ENCODE measurements at regions not wholly inside any gene's neighbourhood (a gene's known extent, or its start where the extent isn't known, plus 50 kb on each side); places are given as distances from the start of the nearest gene placed in this dataset.

DNA sequence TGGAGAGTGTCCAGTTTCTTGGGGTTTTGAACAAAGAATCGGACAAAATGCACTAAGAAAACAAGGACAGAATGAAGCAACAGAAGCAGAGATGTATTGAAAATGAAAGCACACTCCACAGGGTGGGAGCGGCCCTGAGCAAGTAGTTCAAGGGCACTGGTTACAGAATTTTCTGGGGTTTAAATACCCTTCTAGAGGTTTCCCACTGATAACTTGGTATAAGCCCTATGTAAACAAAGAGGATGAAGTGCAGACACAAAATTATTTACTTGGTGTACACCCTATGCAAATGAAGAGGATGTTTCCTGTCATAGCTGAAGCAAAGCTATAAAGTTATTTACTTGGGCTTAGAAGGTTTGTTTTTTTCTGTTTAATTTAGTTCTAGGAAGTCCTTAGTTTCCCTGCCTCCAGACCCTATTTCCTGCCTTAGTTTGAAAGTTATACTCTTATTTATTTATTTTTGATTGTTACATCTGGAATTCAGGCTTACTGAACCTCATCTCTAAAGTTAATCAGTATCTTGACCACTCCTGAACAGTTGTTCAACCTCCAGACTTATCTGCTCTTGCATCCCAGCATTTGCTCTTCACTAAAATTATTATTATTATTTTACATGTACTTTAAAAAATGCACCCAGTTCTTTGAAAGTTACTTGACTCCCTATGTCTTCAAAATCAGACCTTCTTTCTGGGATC is 193.5 kb downstream of the SPP2 start:
- DNase-seq, result no peak

DNA sequence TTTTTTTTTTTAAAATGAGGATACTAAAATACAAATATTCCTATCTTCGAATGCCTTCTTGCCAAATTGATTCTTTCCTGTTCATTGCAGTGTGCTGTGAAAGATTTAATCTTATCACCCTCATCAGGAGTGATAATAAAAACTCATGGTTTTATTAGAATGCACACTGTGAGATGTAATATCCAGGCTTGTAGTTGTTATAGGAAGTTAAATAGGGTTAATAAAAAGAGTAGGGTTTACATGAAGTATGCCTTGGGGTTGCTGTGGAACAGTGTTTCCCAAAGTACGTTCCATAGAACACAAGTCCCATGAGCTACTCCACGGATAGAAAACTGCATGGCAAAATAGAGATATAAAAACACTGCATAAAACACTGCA is 191.9 kb downstream of the SPP2 start:
- DNase-seq, result no peak

DNA sequence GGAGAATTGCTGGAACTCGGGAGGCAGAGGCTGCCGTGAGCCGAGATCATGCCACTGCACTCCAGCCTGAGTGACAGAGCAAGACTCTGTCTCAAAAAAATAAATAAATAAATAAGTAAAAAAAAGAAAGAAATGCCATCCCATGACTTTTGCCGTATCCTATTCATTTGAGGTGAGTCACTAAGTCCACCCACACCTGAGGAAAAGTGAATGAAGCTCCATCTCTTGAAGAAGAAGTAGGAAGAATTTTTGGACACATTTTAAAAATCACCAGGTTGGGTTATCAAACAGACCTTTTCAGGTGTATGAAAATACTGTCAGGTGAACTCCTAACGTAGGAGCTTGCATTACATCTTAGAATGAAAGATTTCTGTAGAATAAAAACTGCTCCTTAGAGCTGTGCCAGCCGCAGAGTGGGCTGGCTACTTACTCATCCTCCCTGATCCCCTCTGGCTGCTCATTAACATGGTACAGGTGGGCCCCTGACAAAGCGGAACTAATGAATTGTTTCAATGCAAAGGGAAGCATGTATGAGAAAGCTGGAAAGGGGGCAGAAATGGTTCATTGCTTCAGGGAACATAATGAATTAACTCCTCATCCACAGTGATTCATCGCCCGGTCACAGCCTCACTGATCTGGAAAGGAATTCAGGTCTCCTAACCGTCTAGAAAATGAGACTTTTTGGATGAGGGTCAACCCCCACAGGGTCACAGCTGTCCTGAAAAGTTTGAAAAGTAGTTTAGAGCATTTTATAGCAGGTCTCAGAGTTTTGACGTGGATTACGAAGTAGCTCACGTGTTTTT is 191.4 kb downstream of the SPP2 start:
- no peak for DNase-seq

DNA sequence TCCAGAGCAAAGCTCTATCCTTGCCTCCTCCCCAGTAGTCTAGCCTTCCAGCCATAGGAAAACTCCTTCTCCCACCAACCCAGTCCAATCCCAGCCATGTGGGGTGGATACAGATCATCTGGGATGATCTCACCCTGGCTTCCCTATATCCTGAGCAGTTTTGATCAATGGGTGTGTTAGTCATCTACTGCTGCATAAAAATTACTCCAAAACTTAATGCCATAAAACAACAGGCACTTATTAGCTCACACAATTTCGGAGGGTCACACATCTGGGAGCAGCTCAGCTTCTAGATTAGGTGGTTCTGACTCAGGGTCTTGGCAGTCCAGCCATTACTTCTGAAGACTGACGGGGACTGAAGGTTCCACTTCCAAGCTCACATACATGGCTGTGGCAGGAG is 190.4 kb downstream of the SPP2 start:
- DNase-seq, result no peak

DNA sequence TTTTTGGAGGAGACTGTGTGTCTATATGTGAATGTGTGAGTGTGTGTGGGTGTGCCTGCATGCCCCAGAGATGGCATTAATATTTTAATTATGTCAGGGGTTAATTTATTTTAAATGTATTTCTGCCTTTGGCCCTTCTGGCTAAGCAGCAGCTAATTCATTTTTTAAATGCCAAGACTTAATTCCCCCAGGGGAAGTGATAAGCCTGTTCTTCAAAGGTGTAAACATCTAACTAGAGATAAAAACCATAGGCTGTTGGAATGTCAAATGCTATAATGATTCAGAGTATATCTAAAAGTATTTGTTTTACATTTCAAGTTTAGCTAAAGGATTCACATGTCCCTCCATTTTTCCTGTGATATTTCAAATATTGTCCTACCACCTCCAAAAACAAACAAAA is 184.7 kb downstream of the SPP2 start:
- DNase-seq, result no peak

DNA sequence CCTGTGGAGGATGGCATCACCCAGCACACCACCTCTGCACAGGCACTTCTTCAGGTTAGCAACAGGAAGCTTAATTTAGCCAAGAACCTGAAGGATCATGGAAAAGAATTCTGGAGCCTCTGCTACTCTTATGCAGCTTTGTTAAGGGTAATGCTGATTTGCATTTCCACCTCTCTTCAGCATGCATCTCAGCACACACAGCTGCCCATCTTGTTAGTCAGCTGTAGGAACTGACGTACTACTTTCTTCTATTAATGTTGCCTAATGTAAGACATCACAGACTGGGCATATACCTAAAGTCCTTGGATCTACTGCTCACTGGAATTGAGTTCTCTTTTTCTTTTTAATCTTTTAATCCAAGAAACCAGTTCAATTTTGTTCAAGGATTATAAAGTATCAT is 181.0 kb downstream of the SPP2 start:
- no peak for DNase-seq

DNA sequence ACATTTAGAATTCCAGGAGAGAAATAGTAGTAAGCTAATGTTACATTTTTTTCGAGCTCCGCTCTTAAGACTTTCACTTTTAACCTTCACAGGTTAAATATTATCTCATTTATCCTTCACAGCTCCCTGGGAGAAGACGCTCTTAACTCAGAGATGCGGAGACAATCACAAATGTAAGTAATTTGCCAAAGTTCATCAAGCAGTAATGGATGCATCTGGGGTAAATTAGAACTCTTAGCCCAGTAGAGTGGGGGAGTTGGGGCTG is 168.5 kb downstream of the SPP2 start:
- no peak for DNase-seq

DNA sequence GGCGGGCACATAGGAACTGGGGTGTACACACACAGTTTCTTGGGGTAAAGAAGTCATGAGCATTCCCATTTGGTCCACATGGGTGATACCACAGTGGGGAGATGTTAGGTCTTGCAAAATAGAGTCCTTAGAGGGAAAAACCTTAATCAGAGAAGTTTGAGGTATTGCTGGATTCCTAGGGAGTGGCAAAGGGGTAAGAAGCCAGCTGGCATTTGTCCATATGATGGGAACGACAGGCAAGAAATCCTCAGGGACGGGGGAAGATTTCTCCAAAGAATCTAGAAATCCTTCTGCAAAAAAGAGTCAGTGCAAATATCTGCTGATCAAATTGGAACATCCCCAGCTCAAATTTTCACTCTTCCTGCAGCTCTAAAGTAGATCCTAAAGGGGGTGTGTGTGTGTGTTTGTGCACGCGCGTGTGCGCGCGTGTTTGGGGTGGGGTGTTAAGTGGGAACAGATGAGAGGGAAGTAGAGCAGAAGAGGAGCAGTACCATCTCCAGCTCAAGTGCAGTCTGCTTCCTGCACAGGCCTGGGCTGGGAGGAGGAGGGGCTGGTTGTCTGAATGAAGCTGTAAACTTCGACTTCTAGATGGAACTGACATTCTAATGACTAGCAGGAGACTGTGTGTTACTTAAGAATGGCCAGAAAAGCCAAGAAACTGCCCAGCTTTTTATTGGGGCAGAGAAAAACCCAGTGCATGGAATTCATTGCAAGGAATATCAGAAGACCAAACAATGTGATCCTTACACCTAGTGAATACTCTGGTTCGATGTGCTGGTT is 168.0 kb downstream of the SPP2 start:
- DNase-seq, result no peak

DNA sequence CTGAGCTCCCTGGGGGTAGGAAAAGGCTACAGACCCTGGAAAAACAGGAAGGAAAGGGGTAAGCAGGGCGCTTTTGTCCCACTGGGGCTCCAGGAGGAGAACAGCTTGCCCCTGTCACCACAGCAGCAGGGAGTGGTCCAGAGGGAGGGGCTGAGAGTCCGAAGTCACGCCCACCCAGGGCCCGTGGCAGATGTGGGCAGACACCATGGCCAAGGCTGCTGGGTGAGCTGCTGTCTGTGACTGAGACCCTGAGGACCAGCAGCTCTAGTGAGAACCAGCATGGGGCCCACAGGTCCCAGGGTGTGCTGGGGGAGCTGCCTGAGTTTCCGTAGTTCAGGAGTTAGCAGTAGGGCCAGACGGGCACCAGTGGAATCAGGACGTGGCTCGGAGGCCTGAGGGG is 162.0 kb downstream of the SPP2 start:
- no peak for DNase-seq

DNA sequence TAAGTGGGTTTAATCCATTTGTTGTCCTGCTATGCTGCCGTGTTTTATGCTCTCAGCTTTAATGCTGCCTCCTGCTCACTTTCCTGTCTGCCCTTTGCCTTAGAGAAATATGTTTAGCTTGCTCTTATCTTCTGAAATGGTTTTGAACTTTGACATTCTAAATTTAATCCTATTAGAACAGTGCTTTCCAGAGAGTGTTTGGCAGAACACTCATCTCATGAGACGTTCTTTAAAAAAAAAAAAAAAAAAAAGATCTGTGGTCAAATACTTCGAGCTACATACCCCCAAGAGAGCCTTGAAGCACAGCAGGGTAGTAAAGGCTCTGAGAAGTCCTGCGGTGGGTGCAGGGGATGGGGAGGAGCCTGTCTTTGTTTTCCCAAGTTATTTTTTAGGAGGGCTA is 161.3 kb downstream of the SPP2 start:
- no peak for DNase-seq

DNA sequence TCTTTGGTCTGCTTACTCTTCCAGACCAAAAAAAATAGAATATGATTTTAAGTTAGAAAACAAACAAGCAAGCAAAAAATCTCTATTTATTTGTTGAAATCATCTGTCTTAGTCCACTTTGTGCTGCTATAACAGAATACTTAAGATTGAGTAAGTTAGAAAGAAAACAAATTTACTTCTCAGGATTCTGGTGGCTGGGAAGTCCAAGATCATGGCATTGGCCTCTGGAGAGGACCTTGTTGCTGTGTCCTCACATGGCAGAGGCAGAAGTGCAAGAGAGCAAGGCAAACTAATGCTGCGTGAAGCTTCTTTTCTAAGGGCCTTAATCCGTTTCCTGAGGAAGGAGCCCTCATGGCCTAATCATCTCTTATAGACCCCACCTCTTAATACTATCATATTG is 156.2 kb downstream of the SPP2 start:
- DNase-seq, result no peak

DNA sequence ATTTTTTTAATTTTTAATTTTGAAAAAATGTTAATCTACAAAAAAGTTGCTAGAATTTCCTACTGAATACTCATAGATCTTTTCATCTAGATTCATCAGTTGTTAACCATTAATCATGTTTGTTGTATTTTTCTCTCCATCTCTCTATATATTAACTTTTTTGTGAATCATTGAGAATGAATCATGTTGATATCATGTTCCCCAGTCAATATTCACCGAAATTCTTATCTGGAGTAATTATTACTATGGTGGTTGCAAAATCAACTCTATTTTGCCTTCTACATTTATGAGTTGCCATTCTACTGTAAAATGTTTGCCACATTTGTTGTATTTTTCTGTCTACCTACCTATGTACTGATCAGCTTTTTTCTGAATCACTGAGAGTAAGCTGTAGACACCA is 154.0 kb downstream of the SPP2 start:
- no peak for DNase-seq

DNA sequence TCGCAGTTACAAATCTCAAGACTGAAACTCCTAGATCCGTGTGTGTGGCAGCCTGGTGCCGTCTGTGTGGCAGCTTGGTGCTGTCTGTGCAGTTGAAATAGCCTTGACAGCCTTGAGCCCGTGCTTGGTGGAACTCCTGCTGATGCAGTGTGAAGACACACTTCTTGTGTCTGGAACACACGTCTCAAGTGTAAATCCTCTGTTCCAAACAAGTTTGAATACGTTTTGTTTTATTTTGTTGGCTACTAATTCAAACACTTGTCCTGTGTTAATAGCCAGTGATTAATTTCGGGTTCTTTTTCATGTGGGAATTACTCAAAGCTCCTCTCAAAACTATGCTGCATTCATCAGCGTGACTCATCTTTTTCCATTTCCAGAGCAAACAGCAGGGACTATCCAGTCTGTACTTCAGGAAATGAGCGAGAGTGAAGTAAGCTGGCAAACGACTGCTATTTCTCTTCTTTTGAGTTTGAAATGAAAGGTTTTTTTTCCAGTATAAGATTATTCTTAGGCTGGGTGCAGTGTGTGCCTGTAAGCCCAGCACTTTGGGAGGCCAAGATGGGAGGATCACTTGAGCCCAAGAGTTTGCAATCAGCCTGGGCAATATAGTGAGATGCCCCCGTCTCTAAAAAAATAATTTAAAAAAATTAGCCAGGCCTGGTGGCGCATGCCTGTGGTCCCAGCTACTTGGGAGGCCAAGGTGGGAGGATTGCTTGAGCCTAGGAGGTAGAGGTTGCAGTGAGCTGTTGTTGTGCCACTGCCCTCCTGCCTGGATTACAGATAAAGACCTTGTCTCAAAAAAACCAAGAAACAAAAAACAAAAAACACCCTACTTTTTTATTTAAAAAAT is 152.9 kb downstream of the SPP2 start:
- DNase-seq, result no peak

DNA sequence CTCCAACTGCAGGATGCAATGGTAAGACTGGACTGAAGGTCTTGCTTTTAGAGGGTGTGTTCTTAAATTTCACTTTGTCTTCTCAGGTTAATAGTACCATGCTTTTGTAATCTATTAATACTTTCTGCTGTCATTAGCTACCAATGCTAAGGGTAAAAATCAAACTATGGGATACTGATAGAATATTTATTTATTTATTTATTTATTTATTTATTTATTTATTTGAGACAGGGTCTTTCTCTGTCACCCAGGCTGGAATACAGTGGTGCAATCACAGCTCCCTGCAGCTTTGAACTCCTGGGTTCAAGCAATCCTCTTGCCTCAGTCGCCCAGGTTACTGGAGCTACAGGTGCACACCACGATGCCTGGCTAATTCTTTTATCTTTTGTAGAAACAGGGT is 152.1 kb downstream of the SPP2 start:
- no peak for DNase-seq

DNA sequence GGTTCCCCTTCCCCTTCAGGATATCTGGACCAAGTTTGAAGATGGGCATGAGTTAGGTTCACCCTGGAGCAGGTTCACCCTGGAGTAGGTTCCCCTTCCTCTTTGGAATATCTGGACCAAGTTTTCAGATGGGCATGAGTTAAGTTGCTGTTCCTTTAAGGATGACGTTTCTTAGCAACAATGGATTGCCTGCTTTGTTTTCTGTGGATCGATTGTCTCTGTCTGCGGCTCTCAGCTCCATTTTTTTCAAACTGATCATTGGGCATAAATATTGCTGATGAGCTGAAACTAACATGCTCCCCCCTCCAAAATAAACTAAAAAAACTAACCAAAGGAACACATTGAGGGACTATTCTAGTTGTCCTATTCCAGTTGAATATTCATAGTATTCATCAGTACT is 149.5 kb downstream of the SPP2 start:
- DNase-seq, result no peak

DNA sequence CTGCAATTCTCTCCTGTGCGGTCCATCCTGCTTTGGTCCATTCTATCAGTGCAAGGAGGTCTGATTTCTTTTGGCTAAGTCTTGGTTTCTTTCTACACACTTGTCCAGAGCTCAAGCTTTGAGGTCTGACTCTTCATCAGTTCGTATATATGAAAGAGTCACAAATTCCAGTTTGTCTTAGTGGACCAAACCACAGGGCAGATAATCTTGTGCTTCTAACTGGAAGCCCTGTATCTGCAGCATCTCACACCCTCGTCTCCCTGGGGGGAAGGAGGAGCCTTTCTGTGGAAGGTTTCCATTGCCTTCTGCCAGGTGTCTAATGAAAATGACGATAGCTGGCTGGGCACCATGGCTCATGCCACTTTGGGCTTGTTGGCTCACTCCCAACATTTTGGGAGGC is 148.5 kb downstream of the SPP2 start:
- no peak for DNase-seq

DNA sequence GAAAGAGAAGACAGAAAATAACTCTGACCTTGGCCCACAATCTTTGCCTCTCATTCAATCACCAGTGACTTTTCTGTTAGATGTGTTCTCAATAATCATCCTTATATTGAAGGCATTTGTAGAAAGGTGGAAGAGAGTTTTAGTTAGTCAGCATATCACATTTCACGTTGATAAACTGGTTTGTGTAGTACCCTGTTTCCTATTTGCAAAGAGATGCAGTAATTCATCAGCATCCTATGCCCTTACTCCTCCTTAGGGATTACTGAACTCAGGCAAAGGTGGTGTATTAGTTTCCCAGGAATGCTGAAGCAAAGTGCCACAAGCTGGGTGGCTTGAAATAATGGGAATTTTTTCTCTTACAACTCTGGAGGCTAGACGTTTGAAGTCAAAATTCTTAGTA is 145.0 kb downstream of the SPP2 start:
- no peak for DNase-seq

DNA sequence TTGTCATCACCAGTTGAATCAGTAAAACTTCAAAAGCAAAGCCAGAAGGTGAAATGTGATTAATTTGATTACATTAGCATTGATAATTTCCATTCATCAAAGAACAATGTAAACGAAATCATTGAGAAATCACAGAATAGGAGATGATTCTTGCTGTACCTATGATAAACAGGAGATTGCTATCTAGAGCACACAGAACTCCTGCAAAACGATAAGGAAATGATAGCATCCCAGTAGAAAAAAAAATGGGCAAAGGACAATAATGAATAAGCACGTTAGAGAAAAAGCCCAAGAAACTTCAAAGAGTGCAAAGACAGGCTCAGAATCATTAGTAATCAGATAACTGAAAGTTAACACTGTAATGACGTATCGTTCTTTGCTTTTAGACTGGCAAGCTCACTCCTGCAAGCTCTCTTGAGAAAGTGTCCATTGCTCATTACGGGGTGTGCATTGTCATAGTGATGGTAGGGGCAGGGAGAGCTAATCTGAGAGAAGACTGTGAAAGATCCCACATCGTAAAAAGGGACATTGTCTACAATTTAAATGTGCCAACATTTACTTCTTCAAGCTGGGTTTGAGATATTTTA is 143.6 kb downstream of the SPP2 start:
- no peak for DNase-seq

DNA sequence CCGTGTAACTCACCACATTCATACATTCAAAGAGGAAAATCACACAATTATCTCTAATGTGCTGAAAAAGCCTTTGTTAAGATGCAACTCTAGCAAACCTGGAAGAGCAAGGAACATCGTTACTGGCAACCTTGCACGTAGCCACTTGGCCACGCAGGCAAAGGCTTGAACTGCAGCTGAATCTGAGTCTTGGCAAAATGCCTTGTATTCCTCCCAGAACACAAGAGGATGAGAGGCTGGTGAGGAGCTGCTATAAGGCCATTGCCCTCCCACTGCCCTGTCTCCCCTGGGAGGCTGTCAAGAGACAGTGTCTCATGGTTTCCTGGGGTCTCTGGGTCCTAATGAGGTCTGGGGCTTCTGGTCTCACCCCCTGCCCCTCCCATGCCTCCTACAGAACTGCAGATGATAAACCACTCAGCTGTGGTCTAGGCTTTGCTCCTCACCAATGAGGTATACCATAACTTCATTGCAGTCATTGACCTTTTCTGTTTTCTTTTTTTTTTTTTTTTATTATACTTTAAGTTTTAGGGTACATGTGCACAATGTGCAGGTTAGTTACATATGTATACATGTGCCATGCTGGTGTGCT is 141.4 kb downstream of the SPP2 start:
- peak; percentile 97 for DNase-seq

DNA sequence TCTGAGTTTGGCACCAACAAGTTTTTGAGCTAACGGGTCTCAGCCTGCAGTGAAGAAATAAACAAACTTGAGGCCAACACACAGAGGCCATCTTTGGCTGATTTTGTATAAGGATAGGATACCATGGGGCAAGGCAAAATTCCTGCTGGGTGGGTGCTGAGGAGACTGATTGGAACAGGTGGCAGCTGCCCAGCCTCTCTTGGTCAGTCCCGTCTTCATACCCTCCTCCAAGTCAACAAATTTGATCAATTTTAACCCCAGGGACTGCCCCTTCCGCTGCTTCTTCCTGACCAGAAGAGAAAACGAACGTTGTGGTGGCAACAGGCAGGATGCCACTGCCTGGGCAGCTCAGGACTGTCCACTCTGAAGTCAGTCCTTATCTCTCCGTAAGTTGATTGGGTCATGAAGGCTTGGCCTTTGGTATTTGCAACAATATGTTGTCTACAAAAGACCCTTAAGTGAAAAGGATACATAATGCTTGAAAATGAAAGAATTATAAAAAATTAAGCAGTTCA is 139.3 kb downstream of the SPP2 start:
- no peak for DNase-seq

DNA sequence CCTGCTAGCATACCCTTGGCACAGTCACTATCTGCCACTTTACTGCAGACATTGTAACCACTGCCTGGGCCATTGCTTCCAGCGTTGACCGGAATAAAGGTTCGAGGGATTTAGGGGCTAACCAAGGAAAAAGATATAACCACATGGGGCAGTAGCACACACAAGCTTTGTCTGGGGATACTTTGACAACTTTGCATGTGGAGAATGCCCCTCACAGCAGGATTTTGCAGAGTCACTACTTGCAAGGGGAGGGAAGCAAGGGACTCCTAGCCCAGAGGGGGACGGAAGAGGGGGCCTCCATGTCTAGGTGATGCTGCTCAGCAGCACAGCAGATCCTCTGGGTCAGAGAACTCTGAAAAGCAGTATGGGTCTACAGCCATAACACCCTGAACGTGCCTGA is 138.7 kb downstream of the SPP2 start:
- no peak for DNase-seq

DNA sequence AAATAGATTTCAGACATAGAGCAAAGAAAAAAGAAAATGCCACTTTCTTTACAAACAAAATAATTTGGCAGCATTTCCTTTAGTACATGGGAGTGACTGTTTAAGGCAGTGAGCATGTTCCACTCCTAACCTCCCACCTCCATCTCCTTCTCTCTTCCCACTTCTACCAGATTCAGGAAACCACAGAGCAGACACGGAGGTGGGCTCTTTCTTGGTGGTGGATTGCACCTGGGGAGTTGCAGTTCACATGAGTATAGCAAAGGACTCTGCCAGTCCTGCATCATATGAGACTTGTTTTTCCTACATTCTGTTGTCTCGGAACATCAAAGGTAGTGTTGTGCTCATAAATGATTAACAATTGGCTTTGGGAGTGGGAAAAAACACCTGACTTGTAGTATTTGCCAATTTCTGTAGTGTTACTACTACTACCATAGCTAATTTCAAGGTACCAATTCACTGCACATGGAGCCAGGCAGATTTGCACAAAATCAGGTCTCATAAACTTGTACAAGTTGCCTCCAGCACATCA is 137.2 kb downstream of the SPP2 start:
- DNase-seq, result no peak
